ENCODE measurements at regions not wholly inside any gene's neighbourhood (a gene's known extent, or its start where the extent isn't known, plus 50 kb on each side); places are given as distances from the start of the nearest gene placed in this dataset.

GRCh38 chrX:128769495-128769894 is 717.3 kb upstream of the ACTRT1 start:
- H3K4me1 ChIP-seq (ENCODE audit: insufficient read depth, low read length): no peaks in the 10 kb centered on the region
- no peaks in the 10 kb centered on the region for H3K4me1 Mint-ChIP-seq
- H3K27ac Mint-ChIP-seq: peak overlapping the region in 1 of 8 donors; percentile 14

GRCh38 chrX:128759745-128760144 is 707.5 kb upstream of the ACTRT1 start:
- H3K4me1 Mint-ChIP-seq: no peaks in the 10 kb centered on the region
- POLR2A ChIA-PET: no interaction called here
- CTCF ChIA-PET: no interaction called here
- Histone ChIP-seq H3K27me3 (ENCODE audit: insufficient read depth, low read length, poor library complexity, severe bottlenecking) (no peaks in the 10 kb centered on the region), H3K27ac (ENCODE audit: low read depth, low read length) (no peak overlapping the region), H3K36me3 (ENCODE audit: insufficient read depth, low read length) (no peaks in the 10 kb centered on the region), H3K4me3 (ENCODE audit: low read length) (no peak overlapping the region), H3K4me1 (ENCODE audit: insufficient read depth, low read length) (no peaks in the 10 kb centered on the region), H3K9me3 (ENCODE audit: low read length) (no peaks in the 10 kb centered on the region)
- H3K27me3 Mint-ChIP-seq: no peaks in the 10 kb centered on the region
- H3K9me3 Mint-ChIP-seq: no peaks in the 10 kb centered on the region
- no peaks in the 10 kb centered on the region for H3K36me3 Mint-ChIP-seq
- DNase-seq: no peak
- no peak overlapping the region for H3K4me3 Mint-ChIP-seq
- H3K27ac Mint-ChIP-seq: no peak overlapping the region

More at GRCh38 chrX:128769495-128769894, 717.3 kb upstream of the ACTRT1 start:
- H3K4me3 Mint-ChIP-seq: no peak overlapping the region
- no peak for DNase-seq
- no peaks in the 10 kb centered on the region for H3K36me3 Mint-ChIP-seq
- ChIA-PET CTCF (no interaction called here), POLR2A (no interaction called here)
- no peaks in the 10 kb centered on the region for H3K36me3 ChIP-seq (ENCODE audit: insufficient read depth, low read length)
- peaks cover 0 to 6% (median 0%) of the 10 kb centered on the region in 5 donors for H3K9me3 Mint-ChIP-seq
- H3K9me3 ChIP-seq (ENCODE audit: low read length): no peaks in the 10 kb centered on the region
- no peaks in the 10 kb centered on the region for H3K27me3 ChIP-seq (ENCODE audit: insufficient read depth, low read length, poor library complexity, severe bottlenecking)
- no peak overlapping the region for H3K4me3 ChIP-seq (ENCODE audit: low read length)
- no peak overlapping the region for H3K27ac ChIP-seq (ENCODE audit: low read depth, low read length)
- no peaks in the 10 kb centered on the region for H3K27me3 Mint-ChIP-seq

DNA sequence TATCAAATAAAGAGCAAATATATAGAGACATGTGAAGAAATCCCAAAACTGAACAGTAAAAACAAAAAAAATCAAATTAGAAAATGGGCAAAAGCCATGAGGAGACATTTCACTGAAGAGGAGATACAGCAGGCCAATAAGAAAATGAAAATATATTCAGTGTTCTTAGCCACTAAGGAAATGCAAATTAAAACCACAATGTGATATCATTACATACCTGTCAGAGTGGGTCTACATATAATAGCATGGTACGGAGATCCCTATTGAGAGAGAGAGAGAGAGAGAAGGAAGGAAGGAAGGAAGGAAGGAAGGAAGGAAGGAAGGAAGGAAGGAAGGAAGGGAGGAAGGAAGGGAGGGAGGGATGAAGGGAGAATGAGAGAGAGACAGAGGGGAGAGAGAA is 707.0 kb upstream of the ACTRT1 start:
- CTCF ChIA-PET: no interaction called here
- H3K4me1 Mint-ChIP-seq: no peaks in the 10 kb centered on the region
- Histone ChIP-seq H3K4me1 (ENCODE audit: insufficient read depth, low read length) (no peaks in the 10 kb centered on the region), H3K36me3 (ENCODE audit: insufficient read depth, low read length) (no peaks in the 10 kb centered on the region), H3K27ac (ENCODE audit: low read depth, low read length) (no peak overlapping the region), H3K4me3 (ENCODE audit: low read length) (no peak overlapping the region), H3K9me3 (ENCODE audit: low read length) (no peaks in the 10 kb centered on the region), H3K27me3 (ENCODE audit: insufficient read depth, low read length, poor library complexity, severe bottlenecking) (no peaks in the 10 kb centered on the region)
- DNase-seq: no peak
- H3K27me3 Mint-ChIP-seq: no peaks in the 10 kb centered on the region
- peak overlapping the region in 2 of 8 donors; percentile 27 to 31 for H3K27ac Mint-ChIP-seq
- no peak overlapping the region for H3K4me3 Mint-ChIP-seq
- H3K36me3 Mint-ChIP-seq: no peaks in the 10 kb centered on the region
- H3K9me3 Mint-ChIP-seq: no peaks in the 10 kb centered on the region
- POLR2A ChIA-PET: no interaction called here

DNA sequence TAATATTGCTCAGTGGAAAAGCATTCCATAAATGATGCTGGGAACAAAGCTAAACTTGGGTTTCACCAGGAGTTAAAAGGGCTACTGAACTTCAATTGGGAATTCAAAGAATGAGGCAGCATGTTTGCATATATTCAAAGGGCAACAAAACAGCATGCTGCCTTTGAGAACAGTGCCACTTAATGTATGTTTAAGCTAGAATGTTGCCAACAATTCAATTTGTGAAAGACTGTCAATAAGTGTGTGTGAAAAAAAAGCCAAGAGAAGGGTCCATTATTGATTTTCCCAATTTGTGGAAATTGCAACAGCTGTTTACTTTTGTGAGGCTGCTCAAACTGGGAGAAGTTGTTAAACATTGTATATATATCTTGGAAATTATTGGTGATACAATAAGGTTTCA is 701.9 kb upstream of the ACTRT1 start:
- no peaks in the 10 kb centered on the region for H3K4me1 Mint-ChIP-seq
- Histone ChIP-seq H3K27me3 (ENCODE audit: insufficient read depth, low read length, poor library complexity, severe bottlenecking) (no peaks in the 10 kb centered on the region), H3K4me1 (ENCODE audit: insufficient read depth, low read length) (no peaks in the 10 kb centered on the region), H3K9me3 (ENCODE audit: low read length) (no peaks in the 10 kb centered on the region), H3K36me3 (ENCODE audit: insufficient read depth, low read length) (no peaks in the 10 kb centered on the region), H3K4me3 (ENCODE audit: low read length) (no peak overlapping the region), H3K27ac (ENCODE audit: low read depth, low read length) (no peak overlapping the region)
- no peak for DNase-seq
- H3K4me3 Mint-ChIP-seq: no peak overlapping the region
- no peaks in the 10 kb centered on the region for H3K9me3 Mint-ChIP-seq
- H3K27ac Mint-ChIP-seq: no peak overlapping the region
- CTCF ChIA-PET: no interaction called here
- H3K27me3 Mint-ChIP-seq: peaks cover 0 to 3% of the 10 kb centered on the region in 2 donors
- no peaks in the 10 kb centered on the region for H3K36me3 Mint-ChIP-seq
- POLR2A ChIA-PET: no interaction called here

DNA sequence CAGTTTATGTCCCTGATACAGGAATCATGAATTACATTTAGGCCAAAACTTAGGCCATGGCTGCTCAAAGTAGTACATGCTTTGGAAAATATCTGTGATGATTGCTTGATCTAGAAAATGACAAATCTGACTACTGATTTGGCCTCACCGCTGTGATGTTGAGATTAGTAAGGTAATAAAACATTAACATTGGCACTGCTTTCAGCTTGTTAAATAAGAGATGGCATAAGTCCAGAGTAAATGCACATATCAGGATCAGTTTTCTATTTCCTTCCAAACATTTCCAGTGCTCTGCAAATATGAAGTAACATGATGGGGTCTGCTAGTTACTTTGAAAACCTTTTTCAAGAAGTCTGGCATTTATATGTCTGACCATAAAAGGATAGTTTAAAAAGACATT is 687.3 kb upstream of the ACTRT1 start:
- no peaks in the 10 kb centered on the region for H3K9me3 ChIP-seq (ENCODE audit: low read length)
- no peaks in the 10 kb centered on the region for H3K4me1 ChIP-seq (ENCODE audit: insufficient read depth, low read length)
- no peak overlapping the region for H3K4me3 ChIP-seq (ENCODE audit: low read length)
- H3K27me3 Mint-ChIP-seq: no peaks in the 10 kb centered on the region
- no peak overlapping the region for H3K4me3 Mint-ChIP-seq
- no peak overlapping the region for H3K27ac ChIP-seq (ENCODE audit: low read depth, low read length)
- H3K36me3 Mint-ChIP-seq: no peaks in the 10 kb centered on the region
- no peak for DNase-seq
- POLR2A ChIA-PET: no interaction called here
- H3K9me3 Mint-ChIP-seq: peaks cover 0 to 4% (median 0%) of the 10 kb centered on the region in 5 donors
- CTCF ChIA-PET: no interaction called here
- no peak overlapping the region for H3K27ac Mint-ChIP-seq
- H3K4me1 Mint-ChIP-seq: no peaks in the 10 kb centered on the region
- no peaks in the 10 kb centered on the region for H3K36me3 ChIP-seq (ENCODE audit: insufficient read depth, low read length)
- no peaks in the 10 kb centered on the region for H3K27me3 ChIP-seq (ENCODE audit: insufficient read depth, low read length, poor library complexity, severe bottlenecking)

GRCh38 chrX:128728943-128729342 is 676.7 kb upstream of the ACTRT1 start:
- H3K9me3 ChIP-seq (ENCODE audit: low read length): no peaks in the 10 kb centered on the region
- ChIA-PET POLR2A (no interaction called here), CTCF (no interaction called here)
- no peak overlapping the region for H3K4me3 Mint-ChIP-seq
- no peaks in the 10 kb centered on the region for H3K36me3 ChIP-seq (ENCODE audit: insufficient read depth, low read length)
- DNase-seq: no peak
- H3K27me3 ChIP-seq (ENCODE audit: insufficient read depth, low read length, poor library complexity, severe bottlenecking): no peaks in the 10 kb centered on the region
- no peaks in the 10 kb centered on the region for H3K4me1 Mint-ChIP-seq
- no peaks in the 10 kb centered on the region for H3K36me3 Mint-ChIP-seq
- no peak overlapping the region for H3K4me3 ChIP-seq (ENCODE audit: low read length)
- no peaks in the 10 kb centered on the region for H3K4me1 ChIP-seq (ENCODE audit: insufficient read depth, low read length)
- peaks cover 0 to 6% (median 0%) of the 10 kb centered on the region in 5 donors for H3K9me3 Mint-ChIP-seq
- no peak overlapping the region for H3K27ac ChIP-seq (ENCODE audit: low read depth, low read length)
- H3K27ac Mint-ChIP-seq: no peak overlapping the region
- H3K27me3 Mint-ChIP-seq: no peaks in the 10 kb centered on the region

- Histone ChIP-seq H3K27me3 (ENCODE audit: insufficient read depth, low read length, poor library complexity, severe bottlenecking) (no peaks in the 10 kb centered on the region), H3K9me3 (ENCODE audit: low read length) (no peaks in the 10 kb centered on the region), H3K27ac (ENCODE audit: low read depth, low read length) (no peak overlapping the region), H3K36me3 (ENCODE audit: insufficient read depth, low read length) (no peaks in the 10 kb centered on the region), H3K4me1 (ENCODE audit: insufficient read depth, low read length) (no peaks in the 10 kb centered on the region), H3K4me3 (ENCODE audit: low read length) (no peak overlapping the region)
- ChIA-PET CTCF (no interaction called here), POLR2A (no interaction called here)
- Mint-ChIP-seq H3K4me3 (no peak overlapping the region), H3K36me3 (no peaks in the 10 kb centered on the region), H3K27ac (no peak overlapping the region), H3K27me3 (peaks cover 0 to 4% of the 10 kb centered on the region in 2 donors), H3K4me1 (no peaks in the 10 kb centered on the region), H3K9me3 (peaks cover 0 to 3% (median 0%) of the 10 kb centered on the region in 5 donors)
- DNase-seq: no peak
These were observed 665.7 kb upstream of the ACTRT1 start for GRCh38 chrX:128717635-128718578.

GRCh38 chrX:128714425-128714824 is 662.2 kb upstream of the ACTRT1 start:
- Mint-ChIP-seq H3K36me3 (no peaks in the 10 kb centered on the region), H3K4me3 (no peak overlapping the region), H3K27me3 (peaks cover 0 to 4% of the 10 kb centered on the region in 2 donors), H3K9me3 (peaks cover 0 to 3% (median 0%) of the 10 kb centered on the region in 5 donors), H3K27ac (no peak overlapping the region), H3K4me1 (no peaks in the 10 kb centered on the region)
- no peak overlapping the region for H3K27ac ChIP-seq (ENCODE audit: low read depth, low read length)
- ChIA-PET CTCF (no interaction called here), POLR2A (no interaction called here)
- H3K36me3 ChIP-seq (ENCODE audit: insufficient read depth, low read length): no peaks in the 10 kb centered on the region
- H3K4me3 ChIP-seq (ENCODE audit: low read length): no peak overlapping the region
- no peaks in the 10 kb centered on the region for H3K27me3 ChIP-seq (ENCODE audit: insufficient read depth, low read length, poor library complexity, severe bottlenecking)
- H3K9me3 ChIP-seq (ENCODE audit: low read length): no peaks in the 10 kb centered on the region
- no peaks in the 10 kb centered on the region for H3K4me1 ChIP-seq (ENCODE audit: insufficient read depth, low read length)
- DNase-seq: no peak

All from CD8-positive, alpha-beta memory T cell (primary cell).